Endothelial cell (in vitro differentiated cells): ENCODE measurements at regions not wholly inside any gene's neighbourhood (a gene's known extent, or its start where the extent isn't known, plus 50 kb on each side); places are given as distances from the start of the nearest gene placed in this dataset.

Source experiments
- DNase-seq: peaks from one replicate; pipeline ENCODE4 v3.0.0; 2021; ENCODE audit warnings: low spot score
- H3K27ac Mint-ChIP-seq: one replicate; pipeline ENCODE4 v1.8.0; 2021; ENCODE audit warnings: mixed read lengths, inconsistent platforms; ENCODE audit not compliant: unreplicated experiment
- H3K27me3 Mint-ChIP-seq: one replicate; pipeline ENCODE4 v1.8.0; 2021; ENCODE audit warnings: mild to moderate bottlenecking, moderate library complexity, mixed read lengths, inconsistent platforms; ENCODE audit not compliant: unreplicated experiment
- H3K36me3 Mint-ChIP-seq: one replicate; pipeline ENCODE4 v1.8.0; 2021; ENCODE audit warnings: mild to moderate bottlenecking, low read depth, mixed read lengths, inconsistent platforms; ENCODE audit not compliant: unreplicated experiment
- H3K4me1 Mint-ChIP-seq: one replicate; pipeline ENCODE4 v1.8.0; 2021; ENCODE audit warnings: mild to moderate bottlenecking, mixed read lengths, inconsistent platforms; ENCODE audit not compliant: unreplicated experiment
- H3K4me3 Mint-ChIP-seq: one replicate; pipeline ENCODE4 v1.8.0; 2021; ENCODE audit warnings: mild to moderate bottlenecking, mixed read lengths, inconsistent platforms; ENCODE audit not compliant: unreplicated experiment
- H3K9me3 Mint-ChIP-seq: one replicate; pipeline ENCODE4 v1.8.0; 2021; ENCODE audit warnings: mixed read lengths, inconsistent platforms; ENCODE audit not compliant: unreplicated experiment
- TF ChIP-seq, protein P1 (sequence below): fragments of 200-600 bp; sonication (generic); IDR thresholded peaks from one replicate; pipeline ENCODE4 v1.5.0; 2021; ENCODE audit warnings: antibody characterized with exemption; ENCODE audit not compliant: unreplicated experiment

GRCh38 chr7:49721441-49721840 is 52.0 kb upstream of the VWC2 start:
- Mint-ChIP-seq H3K36me3 (no peaks in the 10 kb centered on the region), H3K27ac (no peak overlapping the region), H3K4me1 (no peaks in the 10 kb centered on the region), H3K27me3 (peaks cover 2% of the 10 kb centered on the region), H3K4me3 (no peak overlapping the region), H3K9me3 (no peaks in the 10 kb centered on the region)
- TF ChIP-seq, protein P1, sequence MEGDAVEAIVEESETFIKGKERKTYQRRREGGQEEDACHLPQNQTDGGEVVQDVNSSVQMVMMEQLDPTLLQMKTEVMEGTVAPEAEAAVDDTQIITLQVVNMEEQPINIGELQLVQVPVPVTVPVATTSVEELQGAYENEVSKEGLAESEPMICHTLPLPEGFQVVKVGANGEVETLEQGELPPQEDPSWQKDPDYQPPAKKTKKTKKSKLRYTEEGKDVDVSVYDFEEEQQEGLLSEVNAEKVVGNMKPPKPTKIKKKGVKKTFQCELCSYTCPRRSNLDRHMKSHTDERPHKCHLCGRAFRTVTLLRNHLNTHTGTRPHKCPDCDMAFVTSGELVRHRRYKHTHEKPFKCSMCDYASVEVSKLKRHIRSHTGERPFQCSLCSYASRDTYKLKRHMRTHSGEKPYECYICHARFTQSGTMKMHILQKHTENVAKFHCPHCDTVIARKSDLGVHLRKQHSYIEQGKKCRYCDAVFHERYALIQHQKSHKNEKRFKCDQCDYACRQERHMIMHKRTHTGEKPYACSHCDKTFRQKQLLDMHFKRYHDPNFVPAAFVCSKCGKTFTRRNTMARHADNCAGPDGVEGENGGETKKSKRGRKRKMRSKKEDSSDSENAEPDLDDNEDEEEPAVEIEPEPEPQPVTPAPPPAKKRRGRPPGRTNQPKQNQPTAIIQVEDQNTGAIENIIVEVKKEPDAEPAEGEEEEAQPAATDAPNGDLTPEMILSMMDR = no peak
- no peak for DNase-seq
